ENCODE measurements at regions not wholly inside any gene's neighbourhood (a gene's known extent, or its start where the extent isn't known, plus 50 kb on each side); places are given as distances from the start of the nearest gene placed in this dataset.

- Histone ChIP-seq H3K79me1 (ENCODE audit: low read depth, low read length) (no peaks in the 10 kb centered on the region), H4K91ac (replicated peaks; ENCODE audit: insufficient read length, low read length) (peak overlapping the region; percentile 1), H2BK12ac (ENCODE audit: low read depth, low read length) (no peak overlapping the region), H3K4ac (replicated peaks; ENCODE audit: insufficient read length, low read depth, low read length) (no peak overlapping the region), H2BK120ac (replicated peaks; ENCODE audit: low read depth, low read length) (no peak overlapping the region), H3K23ac (ENCODE audit: insufficient read length) (no peak overlapping the region), H3K4me1 (replicated peaks in 1 of 4; ENCODE audit: control insufficient read depth in 3 of 4, insufficient read depth in 4 of 4, low read length in 3 of 4) (peaks cover 0 to 5% (median 0%) of the 10 kb centered on the region in 4 experiments; a peak in 1 of 7 replicates), H3K4me2 (ENCODE audit: insufficient read depth in 1 of 2, low read depth in 2 of 2, low read length in 2 of 2) (no peak overlapping the region), H3K4me3 (ENCODE audit: extremely low read depth in 1 of 4, insufficient read depth in 2 of 4, low read depth in 3 of 4, low read length in 4 of 4) (no peak overlapping the region), H3K18ac (ENCODE audit: extremely low read depth, low read length) (no peak overlapping the region; the same call in 1 of the 2 replicates), H4K8ac (ENCODE audit: extremely low read depth, insufficient read depth, low read length) (no peak overlapping the region; the same call in 1 of the 2 replicates), H3K79me2 (ENCODE audit: control insufficient read depth in 1 of 2, insufficient read depth in 2 of 2, low read length in 2 of 2) (no peaks in the 10 kb centered on the region), H3K27ac (ENCODE audit: low read depth, low read length) (no peak overlapping the region), H2AK5ac (ENCODE audit: low read depth, low read length) (no peak overlapping the region), H2BK5ac (ENCODE audit: low read depth, low read length) (no peak overlapping the region), H2BK20ac (ENCODE audit: low read length) (no peak overlapping the region; the same call in 1 of the 2 replicates), H4K5ac (ENCODE audit: insufficient read length, low read depth, low read length) (no peak overlapping the region), H3K23me2 (ENCODE audit: low read depth, low read length) (no peaks in the 10 kb centered on the region), H4K20me1 (replicated peaks in 1 of 2; ENCODE audit: control insufficient read depth in 1 of 2, insufficient read depth in 2 of 2, low read length in 2 of 2) (no peaks in the 10 kb centered on the region), H3K9me3 (ENCODE audit: insufficient read depth in 2 of 2, low read depth in 1 of 2, low read length in 1 of 2) (no peaks in the 10 kb centered on the region), H2AFZ (ENCODE audit: low read length) (peak overlapping the region; percentile 74), H3K27me3 (replicated peaks in 1 of 4; ENCODE audit: control insufficient read depth in 3 of 4, extremely low read depth in 1 of 4, insufficient read depth in 3 of 4, low read length in 3 of 4) (no peaks in the 10 kb centered on the region), H3K14ac (ENCODE audit: insufficient read length) (no peak overlapping the region), H3K36me3 (ENCODE audit: control insufficient read depth in 2 of 4, insufficient read depth in 4 of 4, low read length in 3 of 4) (no peaks in the 10 kb centered on the region), H3K56ac (replicated peaks; ENCODE audit: insufficient read length, low read depth, low read length) (no peak overlapping the region), H2BK15ac (ENCODE audit: low read length) (no peak overlapping the region), H3K9ac (replicated peaks in 1 of 4; ENCODE audit: extremely low read depth in 1 of 4, low read depth in 3 of 4, low read length in 3 of 4) (no peak overlapping the region)
- POLR2A ChIA-PET (ENCODE audit: partially characterized antibody): no interaction called here
- DNase-seq (ENCODE audit: low read depth in 1 of 2, low spot score in 2 of 2): no peak
- FAIRE-seq: peak; percentile 81
- CTCF ChIA-PET (ENCODE audit: partially characterized antibody): interaction anchor here (1.1 to 1.6 kb wide), 3 partner anchors 11 to 476 kb away, joined by 3 to 5 read pairs (median 3); no protein-coding TSS in a partner anchor
- WGBS, 2 experiments (ENCODE audit: extremely low coverage in 1 of 2, insufficient coverage in 1 of 2, insufficient read length in 1 of 2, insufficient replicate concordance in 2 of 2, low coverage in 1 of 2, low lambda C conversion rate in 2 of 2, missing lambda C conversion rate in 1 of 2): 77% methylated on average over 7 of the region's 7 CpGs; no CpG with 5 or more reads in 1 of the 2 experiments
- TF ChIP-seq CTBP2 (IDR thresholded peaks at IDR 0.05; ENCODE audit: borderline replicate concordance, insufficient read depth, insufficient read length, low read length) (no peak), RNF2 (IDR thresholded peaks at IDR 0.05; ENCODE audit: borderline replicate concordance, low read depth, low read length, missing control alignments, poor library complexity, severe bottlenecking) (no peak), SUZ12 (IDR thresholded peaks at IDR 0.05; ENCODE audit: low read length) (no peak), SIRT6 (IDR thresholded peaks at IDR 0.05; ENCODE audit: low read length) (no peak), CREB1 (IDR thresholded peaks at IDR 0.05) (no peak), YY1 (IDR thresholded peaks at IDR 0.05; ENCODE audit: low read depth, low read length) (no peak), SP2 (IDR thresholded peaks at IDR 0.05; ENCODE audit: low read length) (no peak), SIN3A (conservative IDR thresholded peaks at IDR 0.05 in 1 of 2, IDR thresholded peaks at IDR 0.05 in 1 of 2; ENCODE audit: low read depth in 1 of 2, low read length in 2 of 2) (no peak), MAX (IDR thresholded peaks at IDR 0.05) (no peak), SIX5 (IDR thresholded peaks at IDR 0.05; ENCODE audit: low read depth, low read length) (no peak), GTF2F1 (IDR thresholded peaks at IDR 0.05; ENCODE audit: borderline replicate concordance, low read depth, low read length) (no peak), RBBP5 (IDR thresholded peaks at IDR 0.05; ENCODE audit: borderline replicate concordance, low read depth, low read length) (no peak), MAFK (IDR thresholded peaks at IDR 0.05; ENCODE audit: low read depth, low read length) (no peak), SP1 (IDR thresholded peaks at IDR 0.05; ENCODE audit: low read depth, low read length) (no peak), SAP30 (IDR thresholded peaks at IDR 0.05; ENCODE audit: insufficient read depth, insufficient replicate concordance, low read length) (no peak)
Measured at GRCh38 chr5:74173241-74173640, 467.3 kb downstream of the ENC1 start.
